ENCODE measurements at regions not wholly inside any gene's neighbourhood (a gene's known extent, or its start where the extent isn't known, plus 50 kb on each side); places are given as distances from the start of the nearest gene placed in this dataset.
"Not testable (repeated sequence)": the region's sequence is repeated elsewhere in the genome, so short reads cannot be mapped to it uniquely, and the experiment has no call there.

DNA sequence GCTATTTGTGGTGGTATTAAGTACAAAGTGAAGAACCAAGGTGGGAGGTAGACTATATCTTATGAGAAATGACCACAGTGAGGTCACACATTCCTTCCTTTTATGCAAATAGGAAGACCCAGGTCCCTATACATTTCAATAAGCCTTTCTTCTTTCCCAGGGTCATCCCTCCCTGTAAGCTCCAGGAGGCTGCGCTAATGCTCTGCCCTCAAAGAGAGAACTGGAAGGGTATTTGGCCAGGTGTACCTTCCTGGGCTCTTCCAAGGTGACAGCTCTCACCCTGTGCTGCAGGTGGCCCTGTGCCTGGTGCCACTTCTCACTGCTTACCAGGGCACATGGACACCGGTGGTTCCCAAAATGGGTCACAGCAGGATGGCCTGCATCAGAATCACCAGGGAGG, 103.4 kb downstream of the KBTBD2 start:
- H3F3A ChIP-seq (ENCODE audit: low read depth); H3K4me1 ChIP-seq (ENCODE audit: insufficient read depth, low read length, poor library complexity, severe bottlenecking); H3K79me2 ChIP-seq (ENCODE audit: insufficient read depth, low read length); H3K9me3 ChIP-seq (ENCODE audit: insufficient read depth, low read depth, low read length); H3K4me2 ChIP-seq (ENCODE audit: low read depth, low read length, poor library complexity, severe bottlenecking); H2AFZ ChIP-seq (ENCODE audit: low read length); H3K36me3 ChIP-seq (ENCODE audit: insufficient read depth, low read length); H3K9ac ChIP-seq (ENCODE audit: low read depth, low read length, poor library complexity, severe bottlenecking); H3K27me3 ChIP-seq (ENCODE audit: insufficient read depth, low read length, poor library complexity, severe bottlenecking); H4K20me1 ChIP-seq (ENCODE audit: insufficient read depth, low read length, poor library complexity, severe bottlenecking); H3K9me2 ChIP-seq (replicated peaks; ENCODE audit: low read depth, low read length); H3K4me3 ChIP-seq (ENCODE audit: low read length, poor library complexity, severe bottlenecking): not testable (repeated sequence)

DNA sequence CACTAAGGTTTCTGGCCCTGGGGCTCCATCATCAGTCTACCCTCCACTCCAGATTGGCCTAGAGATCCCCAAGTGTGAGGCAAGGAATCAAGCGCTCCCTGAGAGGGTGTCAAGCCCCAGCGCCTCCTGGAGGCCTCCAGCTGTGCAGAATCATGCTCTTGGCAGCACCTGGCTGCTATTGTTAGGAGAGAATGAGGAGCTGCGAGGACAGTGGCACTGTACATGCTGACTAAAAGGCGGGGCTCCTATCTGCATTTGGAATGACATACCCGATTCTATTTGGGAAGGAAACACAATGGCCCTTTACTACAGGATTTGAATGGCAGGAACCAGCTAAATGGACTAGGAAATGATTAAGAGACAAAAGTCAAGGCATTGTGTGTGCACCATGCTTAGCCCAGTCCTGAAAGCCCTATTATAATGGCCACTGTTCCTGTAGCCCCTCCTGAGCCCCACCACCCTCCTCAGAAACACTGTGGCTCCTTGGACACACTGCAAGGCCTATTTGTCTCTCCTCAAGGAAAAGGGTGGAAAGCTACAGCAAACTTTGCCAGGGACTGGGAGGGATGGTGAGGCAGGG, 106.1 kb downstream of the KBTBD2 start:
- H3K4me1 ChIP-seq (ENCODE audit: insufficient read depth, low read length, poor library complexity, severe bottlenecking); H3K36me3 ChIP-seq (ENCODE audit: insufficient read depth, low read length); H3K9me2 ChIP-seq (replicated peaks; ENCODE audit: low read depth, low read length); H4K20me1 ChIP-seq (ENCODE audit: insufficient read depth, low read length, poor library complexity, severe bottlenecking); H3K9ac ChIP-seq (ENCODE audit: low read depth, low read length, poor library complexity, severe bottlenecking); H3K79me2 ChIP-seq (ENCODE audit: insufficient read depth, low read length); H3K27me3 ChIP-seq (ENCODE audit: insufficient read depth, low read length, poor library complexity, severe bottlenecking); H3F3A ChIP-seq (ENCODE audit: low read depth); H3K4me3 ChIP-seq (ENCODE audit: low read length, poor library complexity, severe bottlenecking); H2AFZ ChIP-seq (ENCODE audit: low read length); H3K4me2 ChIP-seq (ENCODE audit: low read depth, low read length, poor library complexity, severe bottlenecking); H3K9me3 ChIP-seq (ENCODE audit: insufficient read depth, low read depth, low read length): not testable (repeated sequence)

DNA sequence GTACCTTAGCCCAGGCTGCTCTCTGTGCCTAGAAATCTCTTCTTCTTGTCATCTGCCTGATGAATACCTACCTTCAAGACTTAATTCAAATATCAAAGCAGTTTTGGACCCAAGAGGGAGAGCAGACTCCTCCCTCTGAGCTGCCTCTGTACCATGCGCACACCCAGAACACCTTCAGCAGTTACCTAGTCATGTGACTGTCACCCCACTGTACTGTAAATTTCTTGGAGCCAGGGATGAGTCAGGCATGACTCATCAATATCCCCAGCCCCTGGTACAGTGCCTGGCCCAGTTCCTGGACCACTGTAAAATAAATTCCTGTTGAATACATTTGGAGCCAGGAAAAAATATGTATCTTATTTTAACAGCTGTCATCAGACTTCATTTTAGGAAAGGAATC, 111.7 kb downstream of the KBTBD2 start:
- not testable (repeated sequence) for H3K79me2 ChIP-seq (ENCODE audit: insufficient read depth, low read length); H3K36me3 ChIP-seq (ENCODE audit: insufficient read depth, low read length); H3K9ac ChIP-seq (ENCODE audit: low read depth, low read length, poor library complexity, severe bottlenecking); H2AFZ ChIP-seq (ENCODE audit: low read length); H3K27me3 ChIP-seq (ENCODE audit: insufficient read depth, low read length, poor library complexity, severe bottlenecking); H3K4me2 ChIP-seq (ENCODE audit: low read depth, low read length, poor library complexity, severe bottlenecking); H3K9me3 ChIP-seq (ENCODE audit: insufficient read depth, low read depth, low read length); H4K20me1 ChIP-seq (ENCODE audit: insufficient read depth, low read length, poor library complexity, severe bottlenecking); H3K4me3 ChIP-seq (ENCODE audit: low read length, poor library complexity, severe bottlenecking); H3F3A ChIP-seq (ENCODE audit: low read depth); H3K9me2 ChIP-seq (replicated peaks; ENCODE audit: low read depth, low read length); H3K4me1 ChIP-seq (ENCODE audit: insufficient read depth, low read length, poor library complexity, severe bottlenecking)

DNA sequence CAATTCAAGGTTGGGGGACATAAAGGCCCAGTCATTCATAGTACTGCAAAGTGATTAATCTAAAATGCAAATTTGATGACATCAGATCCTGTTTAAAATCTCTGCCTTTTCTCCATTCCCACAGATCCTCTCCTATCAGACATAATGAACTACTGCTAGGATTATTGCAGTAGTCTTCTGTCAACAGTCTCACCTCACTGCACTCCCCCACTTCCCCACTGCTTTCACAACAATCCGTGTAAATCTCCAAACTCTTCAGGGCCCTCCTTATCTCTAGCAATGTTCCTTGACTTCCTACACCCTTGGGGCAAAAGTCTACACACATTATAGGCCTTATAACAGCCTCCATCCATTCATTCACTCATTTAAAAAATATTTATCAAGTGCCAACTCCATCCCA, 112.4 kb downstream of the KBTBD2 start:
- Histone ChIP-seq H3K9me3 (ENCODE audit: insufficient read depth, low read depth, low read length) (no peaks in the 10 kb centered on the region), H3K36me3 (ENCODE audit: insufficient read depth, low read length) (no peaks in the 10 kb centered on the region), H2AFZ (ENCODE audit: low read length) (no peak overlapping the region), H3K27me3 (ENCODE audit: insufficient read depth, low read length, poor library complexity, severe bottlenecking) (no peaks in the 10 kb centered on the region), H4K20me1 (ENCODE audit: insufficient read depth, low read length, poor library complexity, severe bottlenecking) (no peaks in the 10 kb centered on the region), H3K4me1 (ENCODE audit: insufficient read depth, low read length, poor library complexity, severe bottlenecking) (no peaks in the 10 kb centered on the region), H3F3A (ENCODE audit: low read depth) (no peaks in the 10 kb centered on the region), H3K9me2 (replicated peaks; ENCODE audit: low read depth, low read length) (no peaks in the 10 kb centered on the region), H3K79me2 (ENCODE audit: insufficient read depth, low read length) (no peaks in the 10 kb centered on the region), H3K4me2 (ENCODE audit: low read depth, low read length, poor library complexity, severe bottlenecking) (no peak overlapping the region), H3K9ac (ENCODE audit: low read depth, low read length, poor library complexity, severe bottlenecking) (no peak overlapping the region), H3K4me3 (ENCODE audit: low read length, poor library complexity, severe bottlenecking) (no peak overlapping the region)
- TF ChIP-seq, protein P1, sequence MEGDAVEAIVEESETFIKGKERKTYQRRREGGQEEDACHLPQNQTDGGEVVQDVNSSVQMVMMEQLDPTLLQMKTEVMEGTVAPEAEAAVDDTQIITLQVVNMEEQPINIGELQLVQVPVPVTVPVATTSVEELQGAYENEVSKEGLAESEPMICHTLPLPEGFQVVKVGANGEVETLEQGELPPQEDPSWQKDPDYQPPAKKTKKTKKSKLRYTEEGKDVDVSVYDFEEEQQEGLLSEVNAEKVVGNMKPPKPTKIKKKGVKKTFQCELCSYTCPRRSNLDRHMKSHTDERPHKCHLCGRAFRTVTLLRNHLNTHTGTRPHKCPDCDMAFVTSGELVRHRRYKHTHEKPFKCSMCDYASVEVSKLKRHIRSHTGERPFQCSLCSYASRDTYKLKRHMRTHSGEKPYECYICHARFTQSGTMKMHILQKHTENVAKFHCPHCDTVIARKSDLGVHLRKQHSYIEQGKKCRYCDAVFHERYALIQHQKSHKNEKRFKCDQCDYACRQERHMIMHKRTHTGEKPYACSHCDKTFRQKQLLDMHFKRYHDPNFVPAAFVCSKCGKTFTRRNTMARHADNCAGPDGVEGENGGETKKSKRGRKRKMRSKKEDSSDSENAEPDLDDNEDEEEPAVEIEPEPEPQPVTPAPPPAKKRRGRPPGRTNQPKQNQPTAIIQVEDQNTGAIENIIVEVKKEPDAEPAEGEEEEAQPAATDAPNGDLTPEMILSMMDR (conservative IDR thresholded peaks at IDR 0.05; ENCODE audit: low read length), result no peak
- no peak for TF ChIP-seq EZH2phosphoT487 (IDR thresholded peaks at IDR 0.05; ENCODE audit: borderline replicate concordance)

DNA sequence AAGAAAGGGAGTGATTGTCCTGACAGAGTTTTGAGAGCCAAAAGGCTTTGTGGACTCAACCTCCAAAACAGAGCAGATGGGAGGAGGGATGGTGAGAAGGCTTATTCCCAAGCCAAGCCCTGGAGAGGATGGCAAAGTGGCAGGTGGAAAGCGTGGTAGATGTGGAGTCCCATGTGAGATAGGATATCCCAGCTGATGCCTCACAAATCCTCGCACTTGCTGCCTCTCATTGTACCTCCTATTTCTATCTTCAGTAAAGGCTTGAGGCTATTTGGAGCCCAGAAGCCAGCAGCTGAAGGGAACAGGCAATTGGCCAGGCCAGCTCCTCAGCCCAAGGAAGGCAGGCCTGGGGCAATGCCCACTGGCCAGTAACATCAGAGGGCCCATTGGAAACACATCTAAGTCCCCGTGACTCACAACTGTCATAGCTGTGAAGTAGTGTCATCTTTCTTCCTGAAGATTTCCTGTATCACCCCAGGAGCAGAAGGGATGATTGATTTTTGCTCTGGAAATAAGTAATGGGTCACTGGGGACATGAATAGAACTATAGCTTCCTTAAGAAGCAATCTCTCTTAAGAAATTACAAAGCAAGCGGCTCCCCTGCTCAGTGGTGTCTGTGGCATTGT, 114.4 kb downstream of the KBTBD2 start:
- not testable (repeated sequence) for H3K27me3 ChIP-seq (ENCODE audit: insufficient read depth, low read length, poor library complexity, severe bottlenecking); H3K4me1 ChIP-seq (ENCODE audit: insufficient read depth, low read length, poor library complexity, severe bottlenecking); H3K9me2 ChIP-seq (replicated peaks; ENCODE audit: low read depth, low read length); H3K36me3 ChIP-seq (ENCODE audit: insufficient read depth, low read length); H3K4me2 ChIP-seq (ENCODE audit: low read depth, low read length, poor library complexity, severe bottlenecking); H4K20me1 ChIP-seq (ENCODE audit: insufficient read depth, low read length, poor library complexity, severe bottlenecking); H3K9ac ChIP-seq (ENCODE audit: low read depth, low read length, poor library complexity, severe bottlenecking); H3K4me3 ChIP-seq (ENCODE audit: low read length, poor library complexity, severe bottlenecking); H3K9me3 ChIP-seq (ENCODE audit: insufficient read depth, low read depth, low read length); H3F3A ChIP-seq (ENCODE audit: low read depth); H3K79me2 ChIP-seq (ENCODE audit: insufficient read depth, low read length); H2AFZ ChIP-seq (ENCODE audit: low read length)

DNA sequence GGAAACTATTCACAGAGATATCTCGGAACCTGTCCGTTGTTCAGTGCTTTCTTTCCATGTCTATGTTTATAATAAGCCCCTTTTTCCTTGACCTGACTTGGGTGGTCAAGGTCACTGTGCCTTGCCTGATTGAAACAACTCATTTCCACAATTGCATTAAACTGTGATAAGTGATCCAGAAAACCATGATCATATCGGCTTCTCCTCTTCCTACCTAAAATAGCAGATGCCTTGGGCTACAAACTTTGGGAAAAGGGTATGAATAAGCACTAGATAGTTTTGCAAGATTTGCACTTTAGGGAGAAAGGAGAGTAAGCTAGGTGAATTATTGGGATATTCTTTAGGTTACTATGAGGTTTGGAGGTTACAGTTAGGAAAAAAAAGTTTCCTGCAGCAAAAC, 115.2 kb downstream of the KBTBD2 start:
- not testable (repeated sequence) for H3K36me3 ChIP-seq (ENCODE audit: insufficient read depth, low read length); H3K4me1 ChIP-seq (ENCODE audit: insufficient read depth, low read length, poor library complexity, severe bottlenecking); H3K9me2 ChIP-seq (replicated peaks; ENCODE audit: low read depth, low read length); H3K4me3 ChIP-seq (ENCODE audit: low read length, poor library complexity, severe bottlenecking); H3K27me3 ChIP-seq (ENCODE audit: insufficient read depth, low read length, poor library complexity, severe bottlenecking); H2AFZ ChIP-seq (ENCODE audit: low read length); H3F3A ChIP-seq (ENCODE audit: low read depth); H3K4me2 ChIP-seq (ENCODE audit: low read depth, low read length, poor library complexity, severe bottlenecking); H3K9ac ChIP-seq (ENCODE audit: low read depth, low read length, poor library complexity, severe bottlenecking); H4K20me1 ChIP-seq (ENCODE audit: insufficient read depth, low read length, poor library complexity, severe bottlenecking); H3K9me3 ChIP-seq (ENCODE audit: insufficient read depth, low read depth, low read length); H3K79me2 ChIP-seq (ENCODE audit: insufficient read depth, low read length)

DNA sequence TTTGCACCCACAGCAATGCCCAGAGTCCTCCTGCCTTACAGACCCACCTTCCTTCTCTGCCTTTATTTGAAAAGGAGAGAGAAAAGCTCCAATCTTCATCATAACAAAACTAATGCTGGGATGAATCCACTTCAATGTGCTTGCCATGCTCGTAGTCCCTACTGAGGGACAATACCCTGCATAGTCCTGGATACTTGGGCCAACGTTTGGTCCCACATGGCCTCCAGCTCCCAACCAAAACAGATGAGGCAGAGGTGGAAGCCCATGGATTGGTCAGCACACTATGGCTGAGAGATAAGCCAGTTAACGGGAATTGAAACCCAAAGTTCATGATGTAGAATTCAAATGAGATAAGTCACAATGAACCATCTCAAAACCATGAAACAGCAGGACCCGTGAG, 115.8 kb downstream of the KBTBD2 start:
- not testable (repeated sequence) for H3F3A ChIP-seq (ENCODE audit: low read depth); H3K79me2 ChIP-seq (ENCODE audit: insufficient read depth, low read length); H3K27me3 ChIP-seq (ENCODE audit: insufficient read depth, low read length, poor library complexity, severe bottlenecking); H4K20me1 ChIP-seq (ENCODE audit: insufficient read depth, low read length, poor library complexity, severe bottlenecking); H3K9ac ChIP-seq (ENCODE audit: low read depth, low read length, poor library complexity, severe bottlenecking); H3K4me1 ChIP-seq (ENCODE audit: insufficient read depth, low read length, poor library complexity, severe bottlenecking); H3K4me2 ChIP-seq (ENCODE audit: low read depth, low read length, poor library complexity, severe bottlenecking); H3K9me2 ChIP-seq (replicated peaks; ENCODE audit: low read depth, low read length); H3K9me3 ChIP-seq (ENCODE audit: insufficient read depth, low read depth, low read length); H3K4me3 ChIP-seq (ENCODE audit: low read length, poor library complexity, severe bottlenecking); H2AFZ ChIP-seq (ENCODE audit: low read length); H3K36me3 ChIP-seq (ENCODE audit: insufficient read depth, low read length)

All from Loucy (cell line).